ENCODE measurements at regions not wholly inside any gene's neighbourhood (a gene's known extent, or its start where the extent isn't known, plus 50 kb on each side); places are given as distances from the start of the nearest gene placed in this dataset.

GRCh38 chr5:101440173-101440572 lies 537.1 kb upstream of the ST8SIA4 start:
- no peak for DNase-seq
- intact Hi-C loops (cut with DNase I) = no loop called here

GRCh38 chr5:101437351-101437750 lies 534.3 kb upstream of the ST8SIA4 start:
- no peak for DNase-seq
- intact Hi-C loops (cut with DNase I) = no loop called here

- no peak for DNase-seq
- intact Hi-C loops (cut with DNase I) = no loop called here
Observed at GRCh38 chr5:101435768-101436167, 532.7 kb upstream of the ST8SIA4 start.

- DNase-seq = no peak
- intact Hi-C loops (cut with DNase I) = no loop called here
Observed at GRCh38 chr5:101431201-101431600, 528.1 kb upstream of the ST8SIA4 start.

- intact Hi-C loops (cut with DNase I) = no loop called here
- DNase-seq = no peak
Observed at GRCh38 chr5:101430551-101430950, 527.5 kb upstream of the ST8SIA4 start.

DNA sequence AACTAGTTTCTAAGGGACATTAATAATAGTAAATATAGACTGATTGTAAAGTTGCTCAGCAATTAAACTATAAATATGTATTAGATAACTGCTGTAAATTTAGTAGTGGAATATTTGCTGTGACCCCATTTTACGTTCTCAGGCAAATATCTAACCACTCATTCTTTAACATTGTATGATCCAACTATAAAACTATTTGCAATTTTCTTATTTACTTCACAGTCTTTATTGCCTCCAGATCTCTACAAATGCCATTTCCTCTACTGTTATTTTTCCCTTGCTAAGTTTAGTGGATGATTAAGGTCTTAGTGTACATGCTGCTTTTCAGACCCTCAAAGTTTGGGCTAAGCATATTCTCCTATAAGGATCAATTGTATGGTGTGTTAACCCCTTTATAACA lies 526.2 kb upstream of the ST8SIA4 start:
- DNase-seq = no peak
- intact Hi-C loops (cut with DNase I) = no loop called here

GRCh38 chr5:101425339-101425859 lies 522.3 kb upstream of the ST8SIA4 start:
- intact Hi-C loops (cut with DNase I) = no loop called here
- DNase-seq = no peak

GRCh38 chr5:101424530-101425175 lies 521.6 kb upstream of the ST8SIA4 start:
- peak in 1 of 42 donors; percentile 7 for DNase-seq
- intact Hi-C loops (cut with DNase I) = no loop called here

GRCh38 chr5:101418713-101419118 lies 515.6 kb upstream of the ST8SIA4 start:
- intact Hi-C loops (cut with DNase I) = no loop called here
- DNase-seq = no peak

GRCh38 chr5:101404531-101404930 lies 501.4 kb upstream of the ST8SIA4 start:
- intact Hi-C loops (cut with DNase I) = no loop called here
- DNase-seq = no peak

DNA sequence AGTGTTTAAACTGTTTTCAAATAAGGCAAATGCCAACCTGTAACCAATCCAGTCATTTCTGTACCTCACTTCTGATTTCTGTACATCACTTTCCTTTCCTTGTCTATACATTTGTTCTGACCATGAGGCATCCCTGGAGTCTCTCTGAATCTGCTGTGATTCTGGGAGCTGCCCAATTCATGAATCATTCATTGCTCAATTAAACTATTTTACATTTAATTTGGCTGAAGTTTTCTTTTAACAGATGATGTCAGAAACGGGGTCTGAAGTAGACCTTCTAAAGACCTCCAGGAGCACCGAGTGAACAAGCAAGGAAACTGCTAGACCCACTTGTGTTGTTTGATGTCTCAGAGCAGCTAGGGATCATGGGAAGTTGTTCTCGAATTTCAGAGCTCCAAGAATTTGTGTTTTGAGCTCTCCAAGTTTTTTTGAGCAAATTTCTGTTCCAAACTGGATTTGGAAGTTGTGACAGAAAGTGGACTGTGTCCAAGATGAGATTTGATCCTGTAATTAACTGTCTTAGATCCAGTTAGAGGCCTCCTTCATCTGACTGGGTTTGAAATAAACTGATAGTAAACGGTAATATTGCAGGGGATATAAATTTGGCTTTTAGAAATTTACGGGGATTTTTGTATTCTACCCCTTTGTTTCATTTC lies 490.8 kb upstream of the ST8SIA4 start:
- DNase-seq = no peak
- intact Hi-C loops (cut with DNase I) = no loop called here

DNA sequence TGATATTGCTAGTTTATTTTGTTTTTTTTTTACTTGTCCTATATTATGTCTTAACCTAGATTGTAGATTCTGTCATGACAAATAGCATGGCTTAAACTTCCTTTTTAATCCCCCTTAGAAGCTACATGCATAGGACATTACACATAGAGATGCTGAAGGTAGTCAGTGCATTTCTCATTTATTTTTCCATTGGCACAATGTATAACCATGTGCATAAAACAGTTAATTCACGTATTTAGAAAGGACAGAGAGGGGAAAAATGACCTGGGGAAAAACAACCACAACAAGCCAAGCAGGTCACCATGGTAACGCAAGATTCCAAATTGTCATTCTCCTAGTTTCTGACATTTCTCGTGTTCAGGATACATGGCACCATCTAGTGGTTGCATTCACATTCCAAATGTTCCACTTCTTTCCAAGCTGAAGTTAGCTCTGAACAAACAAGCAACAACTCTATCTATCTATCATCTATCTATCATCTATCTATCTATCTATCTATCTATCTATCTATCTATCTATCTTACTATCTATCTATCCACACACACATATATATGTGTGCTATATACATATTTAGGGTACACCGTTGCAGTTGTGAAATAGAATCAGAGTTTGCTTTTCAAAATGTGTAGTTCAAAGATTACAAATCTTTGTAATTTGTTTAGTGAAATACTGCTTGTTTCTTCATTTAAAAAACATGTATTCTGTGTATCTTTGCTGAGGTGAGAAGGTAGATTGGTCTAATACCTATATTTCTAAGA lies 487.2 kb upstream of the ST8SIA4 start:
- peak in 21 of 42 donors; percentile 2 to 66 (median 36) for DNase-seq
- intact Hi-C loops (cut with DNase I) = no loop called here

DNA sequence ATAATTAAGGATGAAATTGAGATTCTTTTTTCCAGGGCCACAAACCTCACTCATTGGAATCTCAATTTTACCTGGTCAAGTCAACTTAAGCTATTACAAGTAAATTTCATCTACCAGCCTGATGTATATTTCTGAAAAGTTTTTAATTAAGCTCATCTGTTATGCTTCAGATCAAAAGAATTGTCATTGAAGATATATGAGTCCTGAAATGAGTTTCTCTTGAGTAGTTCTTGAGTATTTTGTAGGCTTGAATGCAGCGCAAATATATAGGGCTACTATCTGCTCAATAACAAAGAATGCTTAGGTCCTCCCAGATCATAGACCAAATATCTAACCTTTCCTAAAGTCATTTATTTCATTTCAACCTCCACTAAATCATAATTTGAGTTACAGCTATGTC lies 482.2 kb upstream of the ST8SIA4 start:
- DNase-seq = no peak
- intact Hi-C loops (cut with DNase I) = no loop called here

- intact Hi-C loops (cut with DNase I) = no loop called here
Observed at GRCh38 chr5:101370181-101370580, 467.1 kb upstream of the ST8SIA4 start.

GRCh38 chr5:101364469-101364868 lies 461.4 kb upstream of the ST8SIA4 start:
- DNase-seq = no peak
- intact Hi-C loops (cut with DNase I) = no loop called here

More at GRCh38 chr5:101370181-101370580, 467.1 kb upstream of the ST8SIA4 start:
- no peak for DNase-seq

GRCh38 chr5:101362067-101362466 lies 459.0 kb upstream of the ST8SIA4 start:
- no peak for DNase-seq
- intact Hi-C loops (cut with DNase I) = no loop called here

GRCh38 chr5:101346906-101347305 lies 443.8 kb upstream of the ST8SIA4 start:
- no peak for DNase-seq
- intact Hi-C loops (cut with DNase I) = no loop called here

GRCh38 chr5:101346447-101346846 lies 443.4 kb upstream of the ST8SIA4 start:
- intact Hi-C loops (cut with DNase I) = no loop called here
- DNase-seq = no peak

- intact Hi-C loops (cut with DNase I) = no loop called here
- DNase-seq = no peak
Observed at GRCh38 chr5:101338226-101338625, 435.1 kb upstream of the ST8SIA4 start.

DNA sequence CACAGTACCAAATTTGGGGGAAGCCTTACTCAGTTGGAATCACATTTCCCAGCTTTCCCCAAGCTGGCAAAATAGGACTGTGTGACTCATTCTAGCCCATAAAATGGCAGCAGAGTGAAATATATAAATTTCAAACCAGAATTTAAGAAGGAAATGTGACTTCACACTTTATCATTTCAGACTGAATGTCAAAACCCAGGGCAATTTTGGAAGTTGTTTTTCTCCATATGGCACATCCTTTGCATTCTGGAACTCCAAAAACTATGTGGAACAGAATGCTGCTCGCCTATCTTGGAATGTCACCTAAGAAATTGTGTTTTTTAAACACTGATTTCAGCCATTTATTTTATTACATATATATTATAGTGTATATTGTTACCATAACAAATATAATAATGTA lies 424.7 kb upstream of the ST8SIA4 start:
- DNase-seq = no peak
- intact Hi-C loops (cut with DNase I) = no loop called here
